Breast epithelium (tissue), 3 donors: ENCODE measurements at regions not wholly inside any gene's neighbourhood (a gene's known extent, or its start where the extent isn't known, plus 50 kb on each side); places are given as distances from the start of the nearest gene placed in this dataset.

Experiments used
- POLR2A ChIP-seq: fragments of 450-650 bp; IDR thresholded peaks from one replicate; pipeline ENCODE4 v1.6.1; 2016; ENCODE audit warnings: antibody characterized with exemption, mild to moderate bottlenecking, moderate library complexity
- POLR2AphosphoS5 ChIP-seq, 3 donors: sonication (generic); formaldehyde crosslinking; IDR thresholded peaks; one replicate each; pipeline ENCODE4 v1.6.1; 2017; ENCODE audit warnings: antibody characterized with exemption in 3 of 3
- TF ChIP-seq, protein P1 (sequence below), 3 donors: fragments of 450-650 bp; IDR thresholded peaks; one replicate each; pipeline ENCODE4 v1.5.1; 2016 to 2017; ENCODE audit warnings: antibody characterized with exemption in 3 of 3, mild to moderate bottlenecking in 3 of 3, moderate library complexity in 3 of 3

DNA sequence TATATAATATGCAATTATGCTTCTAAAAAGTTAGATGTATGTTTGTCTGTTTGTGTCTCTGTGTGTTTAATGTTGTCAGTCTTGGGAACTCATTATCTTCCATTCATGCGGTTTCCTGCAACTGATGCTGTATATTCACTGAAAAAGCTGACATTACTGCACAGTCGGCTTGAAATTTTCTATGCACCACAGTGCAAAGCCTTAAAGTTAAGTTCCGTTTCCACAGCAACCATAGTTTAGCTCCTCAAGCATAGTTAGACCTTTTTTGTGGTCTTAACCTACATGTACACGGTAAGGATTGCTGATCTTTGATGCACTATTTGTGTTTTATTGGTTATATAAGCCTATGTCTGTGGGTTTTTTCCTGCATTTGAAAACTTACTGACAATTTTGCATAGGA, 309.4 kb downstream of the KCNC2 start:
- TF ChIP-seq POLR2A (no peak), POLR2AphosphoS5 (IDR thresholded peaks at IDR 0.05) (no peak)
- TF ChIP-seq, protein P1, sequence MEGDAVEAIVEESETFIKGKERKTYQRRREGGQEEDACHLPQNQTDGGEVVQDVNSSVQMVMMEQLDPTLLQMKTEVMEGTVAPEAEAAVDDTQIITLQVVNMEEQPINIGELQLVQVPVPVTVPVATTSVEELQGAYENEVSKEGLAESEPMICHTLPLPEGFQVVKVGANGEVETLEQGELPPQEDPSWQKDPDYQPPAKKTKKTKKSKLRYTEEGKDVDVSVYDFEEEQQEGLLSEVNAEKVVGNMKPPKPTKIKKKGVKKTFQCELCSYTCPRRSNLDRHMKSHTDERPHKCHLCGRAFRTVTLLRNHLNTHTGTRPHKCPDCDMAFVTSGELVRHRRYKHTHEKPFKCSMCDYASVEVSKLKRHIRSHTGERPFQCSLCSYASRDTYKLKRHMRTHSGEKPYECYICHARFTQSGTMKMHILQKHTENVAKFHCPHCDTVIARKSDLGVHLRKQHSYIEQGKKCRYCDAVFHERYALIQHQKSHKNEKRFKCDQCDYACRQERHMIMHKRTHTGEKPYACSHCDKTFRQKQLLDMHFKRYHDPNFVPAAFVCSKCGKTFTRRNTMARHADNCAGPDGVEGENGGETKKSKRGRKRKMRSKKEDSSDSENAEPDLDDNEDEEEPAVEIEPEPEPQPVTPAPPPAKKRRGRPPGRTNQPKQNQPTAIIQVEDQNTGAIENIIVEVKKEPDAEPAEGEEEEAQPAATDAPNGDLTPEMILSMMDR (IDR thresholded peaks at IDR 0.05), result no peak
